Astrocyte of the cerebellum (primary cell): ENCODE measurements at regions not wholly inside any gene's neighbourhood (a gene's known extent, or its start where the extent isn't known, plus 50 kb on each side); places are given as distances from the start of the nearest gene placed in this dataset.

ENCODE experiments used
- DNase-seq: peaks from one replicate; pipeline ENCODE4 v3.0.0-alpha.2; 2011; ENCODE audit warnings: low read depth
- H3K4me3 ChIP-seq: 2 replicates; pipeline ENCODE4 v1.5.1; 2011; ENCODE audit warnings: mild to moderate bottlenecking, low read depth, low read length, moderate library complexity
- CTCF ChIP-seq: IDR thresholded peaks from 2 replicates; pipeline ENCODE4 v1.5.1; 2012; ENCODE audit warnings: low read length, low read depth, moderate library complexity, mild to moderate bottlenecking; ENCODE audit errors: missing control alignments
- in situ Hi-C: cut with HindIII; loops from 2 replicates; pipeline ENCODE4 v1.10.0; 2017; ENCODE audit warnings: low sequenced_read_pairs

GRCh38 chr6:71726121-71726520, 160.2 kb upstream of the RIMS1 start:
- no peak for DNase-seq
- in situ Hi-C loops = no loop called here
- TF ChIP-seq CTCF = no peak
- H3K4me3 ChIP-seq = no peak overlapping the region

- in situ Hi-C loops = no loop called here
- no peak for TF ChIP-seq CTCF
- DNase-seq = no peak
- H3K4me3 ChIP-seq = no peak overlapping the region
Observed at GRCh38 chr6:71727632-71728294, 158.6 kb upstream of the RIMS1 start.

GRCh38 chr6:71730284-71730683, 156.1 kb upstream of the RIMS1 start:
- DNase-seq = no peak
- in situ Hi-C loops = no loop called here
- TF ChIP-seq CTCF = no peak
- no peak overlapping the region for H3K4me3 ChIP-seq

- H3K4me3 ChIP-seq = no peak overlapping the region
- no peak for TF ChIP-seq CTCF
- peak; percentile 82 for DNase-seq
- in situ Hi-C loops = no loop called here
Observed at GRCh38 chr6:71733970-71734899, 152.1 kb upstream of the RIMS1 start.

- no peak for DNase-seq
- H3K4me3 ChIP-seq = no peak overlapping the region
- in situ Hi-C loops = no loop called here
- TF ChIP-seq CTCF = no peak
Observed at GRCh38 chr6:71737953-71738352, 148.4 kb upstream of the RIMS1 start.

- H3K4me3 ChIP-seq = no peak overlapping the region
- in situ Hi-C loops = no loop called here
- no peak for TF ChIP-seq CTCF
- no peak for DNase-seq
Observed at GRCh38 chr6:71745525-71745924, 140.8 kb upstream of the RIMS1 start.
